HG03103 (cell line): ENCODE measurements at regions not wholly inside any gene's neighbourhood (a gene's known extent, or its start where the extent isn't known, plus 50 kb on each side); places are given as distances from the start of the nearest gene placed in this dataset.

Experiments used
- ATAC-seq: cut with Tn5 transposase; IDR thresholded peaks from one replicate; pipeline ENCODE4 v1.9.1; 2021; ENCODE audit warnings: low read depth; ENCODE audit not compliant: unreplicated experiment

DNA sequence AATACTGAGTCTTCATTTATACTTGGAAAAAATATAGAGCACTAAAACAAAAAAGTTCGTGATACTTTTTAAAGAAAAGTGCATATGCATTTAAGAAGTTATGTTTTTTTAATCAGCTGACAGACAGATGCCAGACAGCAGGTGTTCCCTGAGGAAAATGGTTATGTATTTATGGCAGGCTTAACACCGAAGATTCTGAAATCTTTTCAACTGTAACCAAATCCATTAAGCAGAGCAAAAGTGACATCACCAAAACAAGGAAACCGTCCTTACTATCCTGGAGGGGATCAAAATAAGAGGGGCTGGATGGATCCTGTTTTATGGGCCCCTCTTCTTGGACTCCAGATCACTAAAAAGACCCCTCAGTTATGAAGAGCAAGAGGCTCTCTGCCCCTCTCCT lies 404.9 kb upstream of the ADAMTS16 start:
- ATAC-seq: no peak

DNA sequence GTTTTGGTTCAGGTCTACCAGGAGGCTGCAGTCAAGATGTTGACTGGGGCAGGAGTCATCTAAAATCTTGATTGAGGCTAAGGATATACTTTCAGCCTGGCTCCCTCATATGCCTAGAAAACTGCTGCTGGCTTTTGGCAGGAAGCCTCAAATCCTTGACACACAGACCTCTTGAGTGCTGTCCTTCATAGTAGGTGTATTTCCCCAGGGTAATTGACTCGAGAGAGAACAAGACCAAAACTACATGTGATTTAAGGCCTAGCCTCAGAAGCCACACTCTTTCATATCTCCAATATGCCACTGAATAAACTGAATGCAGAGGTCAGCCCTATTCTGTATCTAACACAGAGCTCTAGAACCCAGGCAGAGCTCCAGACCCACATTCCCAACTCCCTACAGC lies 402.3 kb upstream of the ADAMTS16 start:
- no peak for ATAC-seq

DNA sequence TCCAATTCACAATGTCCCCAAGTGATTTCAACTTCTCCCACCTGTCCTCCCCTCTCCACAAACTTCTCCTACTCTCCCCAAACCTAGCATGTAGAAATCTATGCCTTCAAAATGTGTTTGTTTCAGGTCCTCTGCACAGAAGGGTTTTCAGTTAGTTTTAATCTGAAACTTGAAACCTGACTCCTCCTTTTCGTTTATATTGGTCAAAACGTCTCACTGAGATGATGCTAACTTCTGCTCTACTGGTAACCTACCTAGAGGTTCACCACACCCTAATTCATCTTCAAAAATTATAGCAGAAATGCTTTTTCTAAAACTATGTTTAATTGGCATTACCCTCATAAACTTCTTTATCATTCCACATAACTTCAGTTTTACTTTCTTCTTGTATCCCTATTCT lies 401.8 kb upstream of the ADAMTS16 start:
- no peak for ATAC-seq

DNA sequence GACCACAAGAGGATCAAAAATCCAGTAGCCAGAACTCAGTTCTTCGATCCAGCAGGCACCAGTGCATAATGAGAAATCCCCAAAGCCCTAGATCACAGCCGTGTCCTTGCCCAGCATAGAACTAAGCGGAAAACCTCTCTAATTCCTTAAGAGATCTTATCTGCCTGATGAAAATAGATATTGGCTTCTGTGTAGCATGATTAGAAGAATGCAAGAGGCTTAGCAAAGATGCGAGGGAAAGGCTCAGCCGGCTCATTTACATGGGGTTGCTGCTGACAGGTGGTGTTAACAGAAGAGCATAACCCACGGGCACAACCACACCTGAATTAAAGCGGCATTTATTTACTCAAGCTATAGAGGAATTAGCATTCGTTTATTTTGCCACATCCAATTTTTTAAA lies 400.0 kb upstream of the ADAMTS16 start:
- no peak for ATAC-seq

DNA sequence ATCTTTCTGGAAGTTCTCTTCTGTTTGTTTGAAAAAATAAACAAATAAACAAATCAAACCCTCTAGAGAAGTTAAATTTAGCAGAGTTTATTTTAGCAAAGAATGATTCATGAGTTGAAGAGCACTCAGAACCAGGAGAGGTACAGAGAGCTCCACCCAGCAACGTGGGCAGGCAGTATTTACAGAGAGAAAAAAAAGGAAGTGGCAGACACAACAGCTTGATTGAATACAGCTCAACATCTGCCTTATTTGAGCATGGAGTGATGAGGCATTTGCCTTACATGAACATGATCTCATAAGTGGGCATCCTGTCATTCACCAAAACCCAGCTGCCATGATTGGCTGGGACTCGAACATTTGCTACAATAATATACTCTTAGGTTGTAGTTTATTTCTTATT lies 381.6 kb upstream of the ADAMTS16 start:
- ATAC-seq: no peak

DNA sequence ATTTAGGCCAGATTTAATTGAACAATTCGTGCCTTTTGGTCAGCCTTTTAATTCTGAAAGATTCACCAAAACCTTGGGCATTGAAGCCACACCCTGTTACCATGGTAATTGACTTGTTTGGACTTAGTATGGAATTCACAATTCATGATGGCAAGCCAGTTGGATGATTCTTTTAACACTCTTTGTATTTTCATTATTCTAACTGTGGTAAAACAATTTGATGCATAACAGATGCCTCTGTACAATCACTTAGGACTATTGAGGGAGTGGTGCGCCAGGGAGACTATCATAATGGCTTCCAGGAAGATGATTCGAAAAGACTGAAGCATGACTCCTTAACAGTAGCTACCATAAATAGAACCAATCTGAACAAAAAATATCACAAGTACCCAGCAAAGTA lies 381.1 kb upstream of the ADAMTS16 start:
- ATAC-seq: no peak

DNA sequence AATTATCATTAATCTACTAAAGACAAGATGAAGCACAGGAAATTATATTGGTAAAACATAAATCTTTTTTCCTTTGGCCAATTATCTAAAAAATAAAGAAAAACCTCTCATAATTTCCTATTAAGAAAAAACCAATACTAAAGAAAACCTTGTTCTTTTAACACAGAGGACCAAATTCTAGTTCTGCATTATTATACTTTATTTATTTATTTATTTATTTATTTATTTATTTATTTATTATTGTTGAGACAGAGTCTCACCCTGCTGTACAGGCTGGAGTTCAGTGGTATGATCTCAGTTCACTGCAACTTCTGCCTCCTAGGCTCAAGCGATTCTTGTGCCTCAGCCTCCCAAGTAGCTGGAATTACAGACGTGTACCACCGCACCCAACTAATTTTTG lies 377.8 kb upstream of the ADAMTS16 start:
- ATAC-seq: no peak

DNA sequence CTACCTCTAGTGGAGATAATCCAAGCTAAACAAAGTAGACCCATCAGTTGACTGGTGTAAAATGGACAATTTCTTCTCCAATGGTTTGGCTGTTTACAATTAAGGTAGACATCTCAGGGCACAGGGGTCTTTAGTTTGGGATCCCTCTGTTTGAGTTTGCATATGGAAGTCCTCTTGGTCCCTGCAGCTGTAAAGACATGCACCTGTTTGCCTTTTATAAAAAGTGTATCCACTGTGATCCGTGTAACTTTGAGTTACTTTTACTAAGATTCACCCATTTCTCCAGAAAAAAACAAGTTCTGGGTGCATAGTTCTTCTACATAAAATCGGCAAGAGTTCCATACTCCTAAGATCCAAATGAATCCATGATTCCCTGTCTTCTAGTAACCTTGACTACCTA lies 374.7 kb upstream of the ADAMTS16 start:
- no peak for ATAC-seq

DNA sequence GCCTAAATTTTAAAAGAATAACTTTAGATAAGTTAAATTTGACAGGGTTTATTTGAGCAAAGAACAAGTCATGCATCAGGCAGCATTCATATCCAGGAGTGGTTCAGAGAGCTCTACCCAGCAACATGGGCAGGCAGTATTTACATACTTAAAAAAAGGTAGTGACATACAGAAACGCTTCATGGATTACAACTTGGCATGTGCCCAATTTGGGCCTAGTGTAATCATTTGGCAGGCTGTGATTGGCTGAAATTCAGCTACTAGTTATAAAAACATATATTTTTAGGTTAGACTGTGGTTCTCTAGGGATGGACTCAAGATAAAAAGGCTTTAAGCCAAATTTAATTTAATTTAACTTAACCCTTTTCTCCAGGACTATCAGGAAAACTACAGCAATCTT lies 374.0 kb upstream of the ADAMTS16 start:
- no peak for ATAC-seq

DNA sequence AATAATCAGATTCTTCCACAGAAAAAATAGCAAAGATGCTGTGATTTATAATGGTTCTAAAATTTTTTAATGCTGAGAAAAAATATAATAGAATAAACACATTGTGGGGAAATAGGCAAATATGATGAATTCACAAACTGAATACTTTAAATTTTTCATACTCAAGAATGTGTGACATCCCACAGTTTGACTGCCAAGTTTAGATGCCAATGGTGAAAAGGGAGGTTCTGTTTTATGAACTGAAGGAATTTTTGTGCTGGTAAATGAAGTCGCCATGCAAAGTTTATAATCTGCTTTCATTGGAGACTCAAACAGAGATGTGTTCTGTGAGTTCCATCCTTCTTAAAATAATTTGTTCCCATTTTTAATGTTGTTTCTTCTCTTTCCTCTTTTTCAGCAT lies 367.5 kb upstream of the ADAMTS16 start:
- ATAC-seq: no peak

DNA sequence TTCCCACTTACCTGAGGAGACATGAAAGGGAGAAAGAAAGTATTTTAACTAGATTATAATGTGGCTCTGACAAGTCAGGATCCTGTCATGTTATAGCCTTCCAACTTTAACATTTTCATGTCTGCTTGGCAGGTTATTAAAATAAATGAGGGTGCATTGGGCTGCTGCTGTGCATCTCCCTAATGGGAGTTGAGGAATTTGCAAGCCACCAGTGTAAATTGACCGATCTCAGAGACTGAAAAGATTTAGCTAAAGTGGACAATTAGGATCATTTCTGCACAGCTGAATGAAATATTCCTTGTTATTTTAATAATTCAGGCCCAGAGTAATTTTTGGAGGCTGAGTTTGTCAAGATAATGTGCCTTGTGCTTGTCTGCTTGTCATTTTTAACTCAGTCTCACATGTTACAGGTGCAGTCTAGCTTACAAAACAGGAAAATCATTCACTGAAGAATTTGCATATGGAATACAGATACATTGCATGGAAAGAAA lies 366.3 kb upstream of the ADAMTS16 start:
- no peak for ATAC-seq

DNA sequence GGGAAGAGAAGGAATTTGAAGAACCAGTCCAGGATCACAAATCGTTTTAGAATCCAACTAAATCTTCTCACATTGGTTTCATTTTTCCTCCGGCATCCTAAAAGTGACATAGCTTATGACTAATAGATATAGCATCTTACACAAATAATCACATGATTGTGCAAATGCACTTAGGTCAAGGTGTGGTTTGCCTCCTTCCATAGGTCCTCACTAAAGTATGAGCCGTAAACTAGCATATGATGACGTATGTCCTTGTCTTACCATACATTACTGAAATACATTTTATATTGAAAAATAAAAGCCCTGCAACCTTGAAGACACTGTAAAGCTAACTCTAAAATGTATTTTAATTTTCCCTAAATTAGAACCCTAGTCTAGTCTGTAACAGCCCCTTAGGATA lies 362.7 kb upstream of the ADAMTS16 start:
- no peak for ATAC-seq

DNA sequence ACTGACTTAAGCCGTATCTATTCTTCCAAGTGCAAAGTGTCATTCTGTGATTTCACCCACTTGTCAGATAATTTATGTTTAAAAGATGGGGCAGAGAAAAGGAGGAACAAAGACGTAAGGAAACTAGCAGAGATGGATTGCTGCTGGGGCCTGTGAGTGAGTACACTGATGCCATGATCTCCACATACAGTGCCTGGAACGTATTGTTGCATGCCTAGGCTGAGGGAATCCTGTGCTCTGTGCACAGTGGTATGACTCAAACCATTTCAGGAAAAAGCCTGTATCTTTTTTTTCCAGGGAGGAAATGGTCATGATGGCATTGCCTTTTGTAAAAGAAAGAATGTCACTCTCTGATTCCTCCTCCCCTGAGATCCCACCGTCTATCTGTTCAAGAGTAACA lies 359.5 kb upstream of the ADAMTS16 start:
- no peak for ATAC-seq

DNA sequence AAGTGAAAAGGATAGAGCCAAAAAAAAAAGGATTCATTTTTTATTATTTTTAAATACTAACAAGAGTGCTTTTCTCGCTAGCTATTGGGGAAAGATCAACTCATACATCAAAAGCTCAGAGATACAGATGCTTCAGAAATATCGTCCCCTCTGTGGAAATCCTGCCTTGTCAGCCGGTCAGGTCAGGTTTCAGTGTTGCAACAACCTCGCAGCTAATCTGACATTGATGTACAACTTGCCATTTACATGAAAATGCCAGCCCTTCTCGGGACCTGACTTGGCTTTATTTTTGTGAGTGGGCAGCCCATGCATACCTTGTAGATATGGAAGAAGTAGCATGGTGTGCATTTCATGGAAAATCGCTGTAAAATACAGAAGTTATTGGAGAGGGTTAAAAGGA lies 358.8 kb upstream of the ADAMTS16 start:
- no peak for ATAC-seq

DNA sequence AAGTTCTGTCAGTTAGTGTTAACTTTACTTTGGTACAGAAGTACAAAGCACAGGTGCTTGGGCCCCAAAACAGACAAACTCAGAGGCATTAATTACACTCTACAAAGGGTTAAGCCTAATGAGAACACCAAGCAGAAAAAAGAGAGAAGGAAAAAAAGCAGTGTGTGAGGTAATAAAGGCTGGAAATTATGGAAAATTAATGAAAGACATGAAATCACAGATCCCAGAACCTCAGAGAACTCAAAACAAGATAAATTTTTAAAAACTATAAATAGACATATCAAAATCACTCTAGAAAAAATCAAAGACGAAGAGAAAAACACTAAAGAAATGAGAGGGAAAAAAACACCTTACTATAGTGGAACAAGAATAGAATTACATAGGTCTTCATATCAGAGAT lies 354.2 kb upstream of the ADAMTS16 start:
- no peak for ATAC-seq

DNA sequence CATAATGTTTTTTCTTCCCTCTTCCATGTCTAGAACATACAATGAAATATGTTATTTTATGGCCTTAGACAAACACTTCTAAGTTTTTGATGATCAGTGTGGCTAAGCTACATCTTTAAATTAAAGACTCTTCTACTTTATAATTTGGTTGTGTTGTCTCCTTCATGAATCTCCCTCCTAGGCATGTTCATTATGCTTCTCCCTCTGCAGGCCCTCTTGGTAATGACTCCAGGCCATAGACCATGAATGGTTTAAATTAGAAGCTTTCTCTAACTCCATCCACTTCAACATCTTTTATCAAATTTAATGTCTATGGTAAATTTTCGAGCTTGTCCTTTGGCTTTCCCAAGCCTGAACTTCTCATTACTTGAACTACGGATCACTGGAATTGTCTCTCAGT lies 342.7 kb upstream of the ADAMTS16 start:
- no peak for ATAC-seq

DNA sequence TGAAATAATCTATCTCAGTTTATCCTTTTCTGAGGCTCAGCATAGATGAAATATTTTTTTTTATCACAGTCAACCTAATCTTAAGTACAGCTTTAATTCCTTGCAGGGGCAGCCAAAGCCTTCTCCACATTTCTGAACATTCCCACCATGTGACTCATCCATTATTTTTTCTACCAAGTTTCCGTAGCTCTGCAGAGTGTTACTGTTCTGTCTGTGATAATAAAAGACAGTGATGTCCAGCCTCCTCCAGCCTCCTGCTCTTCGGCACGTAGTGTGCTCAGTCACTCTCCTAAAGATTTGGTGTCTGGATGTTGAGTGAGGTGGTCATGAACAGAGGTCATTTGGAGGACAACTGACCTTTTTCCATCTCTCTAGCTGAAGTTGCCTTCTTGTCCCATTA lies 338.1 kb upstream of the ADAMTS16 start:
- ATAC-seq: no peak

DNA sequence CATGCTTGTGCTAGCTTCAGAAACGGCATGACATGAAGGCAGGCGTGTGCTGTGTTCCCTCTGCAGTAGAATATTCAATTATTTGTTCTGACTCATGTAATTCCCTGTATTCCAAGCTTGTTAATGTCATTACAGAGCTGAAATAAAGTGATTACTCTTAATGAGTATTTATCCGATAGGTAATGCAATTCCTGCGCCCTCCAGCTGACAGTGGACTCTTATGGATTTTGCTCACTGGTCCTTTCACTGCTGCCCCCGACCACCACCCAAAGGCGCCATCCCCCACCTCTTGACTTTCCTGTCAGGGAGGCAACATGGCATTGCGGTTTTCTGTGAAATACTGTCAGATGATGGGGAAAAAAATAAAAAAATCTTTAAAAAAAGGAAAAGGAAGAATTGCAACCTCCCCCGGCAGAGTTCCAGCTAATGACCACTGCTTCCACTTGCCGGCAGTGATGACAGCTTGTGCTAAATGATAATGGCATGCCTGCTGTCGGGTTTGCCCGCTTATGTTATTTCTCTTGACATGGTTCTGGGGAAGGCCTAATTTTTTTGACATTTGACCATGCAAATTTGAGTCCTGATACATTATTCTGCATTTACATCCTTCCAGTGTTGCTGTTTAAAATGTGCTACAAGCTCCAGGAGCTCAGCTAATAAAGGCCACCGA lies 335.3 kb upstream of the ADAMTS16 start:
- no peak for ATAC-seq

DNA sequence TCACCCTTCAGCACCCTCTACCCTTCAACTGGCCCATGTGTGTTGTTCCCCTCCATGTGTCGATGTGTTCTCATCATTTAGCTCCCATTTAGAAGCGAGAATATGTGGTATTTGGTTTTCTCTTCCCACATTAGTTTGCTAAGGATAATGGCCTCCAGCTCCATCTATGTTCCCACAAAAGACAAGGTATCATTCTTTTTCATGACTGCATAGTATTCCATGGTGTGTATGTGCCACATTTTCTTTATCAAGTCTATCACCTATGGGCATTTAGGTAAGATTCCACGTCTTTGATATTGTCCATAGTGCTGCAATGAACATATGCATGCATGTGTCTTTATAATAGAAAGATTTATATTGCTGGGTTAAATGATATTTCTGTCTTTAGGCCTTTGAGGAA lies 325.1 kb upstream of the ADAMTS16 start:
- ATAC-seq: no peak

DNA sequence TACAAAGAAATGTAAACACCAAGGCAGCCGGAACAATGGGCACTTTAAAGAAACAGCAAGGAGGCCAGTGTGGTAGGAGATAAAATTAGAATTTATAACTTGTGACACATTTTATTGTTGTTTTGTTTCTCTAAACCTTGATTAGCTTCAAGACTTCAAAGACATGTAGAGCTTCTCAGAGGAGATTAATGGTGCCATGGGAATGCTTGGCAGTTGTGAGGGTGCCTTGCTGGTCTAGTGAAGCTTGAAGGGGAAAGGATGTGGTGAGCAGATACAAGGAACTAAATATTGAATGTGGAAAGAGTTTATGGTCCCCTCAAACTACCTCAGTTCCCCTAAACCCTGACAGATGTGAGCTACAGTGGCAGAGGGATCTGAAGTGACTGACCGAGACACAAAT lies 322.4 kb upstream of the ADAMTS16 start:
- no peak for ATAC-seq

DNA sequence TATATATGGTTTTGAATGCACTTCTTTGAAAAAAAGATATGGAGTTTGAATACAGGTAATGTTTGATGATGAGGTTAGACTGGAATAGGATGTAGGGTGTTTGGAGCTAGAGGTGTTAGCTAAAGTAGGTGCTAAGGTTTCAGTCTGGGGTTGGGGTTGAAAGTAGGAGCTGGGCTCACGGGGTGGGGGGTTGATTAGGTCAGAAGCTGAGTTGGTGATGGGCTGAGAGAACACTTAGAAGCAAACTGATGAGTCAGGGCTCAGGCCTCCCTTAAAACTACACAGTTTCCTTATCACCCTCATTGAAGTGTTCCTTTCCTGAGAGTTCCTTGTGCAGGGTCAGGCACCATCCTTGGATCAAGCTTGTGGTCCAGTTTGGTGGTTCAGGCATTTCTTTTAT lies 308.8 kb upstream of the ADAMTS16 start:
- ATAC-seq: no peak

DNA sequence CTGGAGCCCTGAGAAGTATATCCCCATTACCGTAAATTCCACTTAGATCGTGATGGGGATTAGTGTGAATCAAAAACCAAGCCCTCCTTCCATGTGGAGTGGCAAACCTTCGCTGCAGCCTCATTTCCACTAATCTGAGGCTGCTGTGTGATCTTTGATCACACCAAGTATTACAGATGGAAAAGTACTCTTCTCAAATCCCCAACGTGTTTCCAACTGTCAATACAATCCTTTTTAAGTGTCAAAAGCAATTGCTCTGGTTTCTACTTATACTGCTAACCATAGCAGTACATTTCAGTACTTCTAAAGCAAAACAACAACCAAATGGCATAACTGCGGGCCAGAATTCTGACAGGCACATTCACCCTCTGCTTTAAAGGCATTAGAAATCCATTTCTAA lies 307.7 kb upstream of the ADAMTS16 start:
- no peak for ATAC-seq

DNA sequence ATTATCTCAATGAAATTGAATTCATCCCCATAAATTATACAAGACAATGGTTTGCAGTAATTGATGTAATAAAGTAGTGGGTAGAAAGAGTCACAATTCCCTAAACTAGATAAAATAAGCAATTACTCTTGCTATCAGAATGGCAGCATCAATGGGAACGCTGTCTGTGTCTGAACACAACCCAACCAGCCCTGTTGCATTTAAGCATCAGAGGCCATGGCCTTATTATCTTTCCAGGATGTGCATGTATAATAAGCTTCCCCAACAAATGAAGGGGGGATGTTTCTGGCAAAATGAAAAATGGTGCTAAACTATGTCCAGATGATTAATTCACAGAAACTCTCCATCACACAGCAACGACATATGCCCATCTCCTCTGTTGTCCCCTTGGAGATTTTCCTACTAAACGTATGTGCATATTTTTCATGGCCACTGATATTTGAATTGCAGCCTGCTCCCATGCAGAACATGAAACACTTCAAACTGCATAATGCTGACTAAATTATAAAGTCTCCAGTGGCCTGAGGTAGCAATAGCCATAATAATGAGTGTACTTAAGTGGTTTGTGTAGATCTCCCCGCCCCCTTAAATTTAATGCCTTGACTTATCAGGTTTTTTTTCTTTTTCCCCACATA lies 306.9 kb upstream of the ADAMTS16 start:
- no peak for ATAC-seq
